Suprapubic skin (tissue), 4 donors: ENCODE measurements at regions not wholly inside any gene's neighbourhood (a gene's known extent, or its start where the extent isn't known, plus 50 kb on each side); places are given as distances from the start of the nearest gene placed in this dataset.

ENCODE experiments used
- DNase-seq, 2 donors: peaks; one replicate each; pipeline ENCODE4 v3.0.0-alpha.2; 2019; ENCODE audit warnings: low spot score in 2 of 2
- H3K27ac ChIP-seq: fragments of 200-600 bp; sonication (generic); one replicate; pipeline ENCODE4 v1.5.1; 2019
- H3K27me3 ChIP-seq: fragments of 200-600 bp; sonication (generic); one replicate; pipeline ENCODE4 v1.5.1; 2019
- H3K36me3 ChIP-seq: fragments of 200-600 bp; sonication (generic); one replicate; pipeline ENCODE4 v1.5.1; 2019
- H3K4me1 ChIP-seq: fragments of 200-600 bp; sonication (generic); one replicate; pipeline ENCODE4 v1.5.1; 2019
- H3K4me3 ChIP-seq: fragments of 200-600 bp; sonication (generic); one replicate; pipeline ENCODE4 v1.5.1; 2019; ENCODE audit warnings: mild to moderate bottlenecking
- H3K9me3 ChIP-seq: fragments of 200-600 bp; sonication (generic); one replicate; pipeline ENCODE4 v1.5.1; 2019
- EP300 ChIP-seq: sonication (generic); formaldehyde crosslinking; IDR thresholded peaks from one replicate; pipeline ENCODE4 v1.6.1; 2017; ENCODE audit warnings: antibody characterized with exemption
- POLR2A ChIP-seq, 2 donors: fragments of 450-650 bp; IDR thresholded peaks; one replicate each; pipeline ENCODE4 v1.6.1; 2017; ENCODE audit warnings: antibody characterized with exemption in 2 of 2, mild to moderate bottlenecking in 2 of 2, moderate library complexity in 2 of 2
- POLR2AphosphoS5 ChIP-seq, 3 donors: sonication (generic); formaldehyde crosslinking; IDR thresholded peaks; one replicate each; pipeline ENCODE4 v1.6.1; 2017; ENCODE audit warnings: antibody characterized with exemption in 3 of 3
- WGBS: methylation state at CpG from one replicate; pipeline ENCODE4 v1.1.5; 2018; 5-methylcytosine and 5-hydroxymethylcytosine counted together
- TF ChIP-seq, protein P1 (sequence below), 2 donors: fragments of 200-600 bp in 1 of 2; fragments of 450-650 bp in 1 of 2; sonication (generic) in 1 of 2; IDR thresholded peaks; one replicate each; pipeline ENCODE4 v1.5.1; 2016 to 2019; ENCODE audit warnings: antibody characterized with exemption in 2 of 2, mild to moderate bottlenecking in 1 of 2, moderate library complexity in 1 of 2

GRCh38 chr11:29315275-29315674 is 701.6 kb downstream of the KCNA4 start:
- no peaks in the 10 kb centered on the region for H3K4me1 ChIP-seq
- no peak overlapping the region for H3K27ac ChIP-seq
- no peak for DNase-seq
- no peak for TF ChIP-seq POLR2AphosphoS5 (IDR thresholded peaks at IDR 0.05)
- TF ChIP-seq, protein P1, sequence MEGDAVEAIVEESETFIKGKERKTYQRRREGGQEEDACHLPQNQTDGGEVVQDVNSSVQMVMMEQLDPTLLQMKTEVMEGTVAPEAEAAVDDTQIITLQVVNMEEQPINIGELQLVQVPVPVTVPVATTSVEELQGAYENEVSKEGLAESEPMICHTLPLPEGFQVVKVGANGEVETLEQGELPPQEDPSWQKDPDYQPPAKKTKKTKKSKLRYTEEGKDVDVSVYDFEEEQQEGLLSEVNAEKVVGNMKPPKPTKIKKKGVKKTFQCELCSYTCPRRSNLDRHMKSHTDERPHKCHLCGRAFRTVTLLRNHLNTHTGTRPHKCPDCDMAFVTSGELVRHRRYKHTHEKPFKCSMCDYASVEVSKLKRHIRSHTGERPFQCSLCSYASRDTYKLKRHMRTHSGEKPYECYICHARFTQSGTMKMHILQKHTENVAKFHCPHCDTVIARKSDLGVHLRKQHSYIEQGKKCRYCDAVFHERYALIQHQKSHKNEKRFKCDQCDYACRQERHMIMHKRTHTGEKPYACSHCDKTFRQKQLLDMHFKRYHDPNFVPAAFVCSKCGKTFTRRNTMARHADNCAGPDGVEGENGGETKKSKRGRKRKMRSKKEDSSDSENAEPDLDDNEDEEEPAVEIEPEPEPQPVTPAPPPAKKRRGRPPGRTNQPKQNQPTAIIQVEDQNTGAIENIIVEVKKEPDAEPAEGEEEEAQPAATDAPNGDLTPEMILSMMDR (IDR thresholded peaks at IDR 0.05): no peak
- TF ChIP-seq EP300: no peak
- no peak for TF ChIP-seq POLR2A (IDR thresholded peaks at IDR 0.05)
- no peak overlapping the region for H3K4me3 ChIP-seq
- H3K36me3 ChIP-seq: no peaks in the 10 kb centered on the region
- no peaks in the 10 kb centered on the region for H3K27me3 ChIP-seq
- H3K9me3 ChIP-seq: no peaks in the 10 kb centered on the region

- H3K4me1 ChIP-seq: no peaks in the 10 kb centered on the region
- no peaks in the 10 kb centered on the region for H3K27me3 ChIP-seq
- TF ChIP-seq POLR2A (IDR thresholded peaks at IDR 0.05) (no peak), EP300 (no peak), POLR2AphosphoS5 (IDR thresholded peaks at IDR 0.05) (no peak)
- TF ChIP-seq, protein P1 (IDR thresholded peaks at IDR 0.05): no peak
- no peaks in the 10 kb centered on the region for H3K36me3 ChIP-seq
- no peak overlapping the region for H3K4me3 ChIP-seq
- no peak overlapping the region for H3K27ac ChIP-seq
- no peak for DNase-seq
- H3K9me3 ChIP-seq: no peaks in the 10 kb centered on the region
- 73% methylated on average over 1 of the region's 1 CpG for WGBS
Measured at GRCh38 chr11:29314211-29314610, 702.6 kb downstream of the KCNA4 start.

GRCh38 chr11:29312812-29313211 is 704.0 kb downstream of the KCNA4 start:
- Histone ChIP-seq H3K36me3 (no peaks in the 10 kb centered on the region), H3K27ac (no peak overlapping the region), H3K4me3 (no peak overlapping the region), H3K9me3 (no peaks in the 10 kb centered on the region), H3K4me1 (no peaks in the 10 kb centered on the region), H3K27me3 (no peaks in the 10 kb centered on the region)
- TF ChIP-seq, protein P1 (IDR thresholded peaks at IDR 0.05): no peak
- TF ChIP-seq POLR2AphosphoS5 (IDR thresholded peaks at IDR 0.05): no peak
- no peak for TF ChIP-seq EP300
- TF ChIP-seq POLR2A (IDR thresholded peaks at IDR 0.05): no peak
- DNase-seq: no peak

DNA sequence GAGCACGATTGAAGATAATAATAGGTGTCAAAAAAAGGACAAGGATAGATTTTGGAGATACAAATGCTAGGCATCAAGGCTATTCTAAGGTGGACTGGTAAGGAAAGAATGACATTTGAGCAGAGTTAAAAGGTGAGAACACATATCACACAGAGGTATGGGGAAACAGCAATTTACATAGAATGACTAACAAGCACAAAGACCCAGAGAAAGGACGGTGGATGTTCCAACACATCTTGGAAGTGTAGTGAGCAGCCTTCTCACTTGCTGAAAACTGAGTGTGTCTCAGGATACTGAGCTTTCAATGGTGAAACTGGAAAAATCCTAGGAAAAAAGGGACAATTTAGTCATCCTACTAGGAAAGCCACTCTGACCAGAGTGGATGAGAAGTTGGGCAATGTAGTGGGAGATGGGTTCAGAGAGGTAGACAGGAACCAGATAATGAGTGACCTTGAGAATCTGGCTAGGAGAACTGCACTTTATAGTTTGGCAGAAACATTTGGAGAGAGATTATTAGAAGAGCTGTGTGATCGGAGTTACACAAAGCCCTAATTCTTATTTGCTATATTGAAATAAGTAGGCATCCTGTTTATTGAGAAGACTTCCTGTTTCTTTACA is 706.0 kb downstream of the KCNA4 start:
- Histone ChIP-seq H3K27me3 (no peaks in the 10 kb centered on the region), H3K27ac (no peak overlapping the region), H3K36me3 (no peaks in the 10 kb centered on the region), H3K4me1 (no peaks in the 10 kb centered on the region), H3K9me3 (no peaks in the 10 kb centered on the region), H3K4me3 (no peak overlapping the region)
- 64% methylated on average over 3 of the region's 3 CpGs for WGBS
- no peak for TF ChIP-seq POLR2A (IDR thresholded peaks at IDR 0.05)
- TF ChIP-seq POLR2AphosphoS5 (IDR thresholded peaks at IDR 0.05): no peak
- no peak for TF ChIP-seq EP300
- TF ChIP-seq, protein P1 (IDR thresholded peaks at IDR 0.05): no peak
- DNase-seq: no peak

GRCh38 chr11:29309992-29310391 is 706.8 kb downstream of the KCNA4 start:
- Histone ChIP-seq H3K27ac (no peak overlapping the region), H3K9me3 (no peaks in the 10 kb centered on the region), H3K36me3 (no peaks in the 10 kb centered on the region), H3K4me3 (no peak overlapping the region), H3K4me1 (no peaks in the 10 kb centered on the region), H3K27me3 (no peaks in the 10 kb centered on the region)
- DNase-seq: no peak
- WGBS: 46% methylated on average over 1 of the region's 1 CpG
- no peak for TF ChIP-seq POLR2AphosphoS5 (IDR thresholded peaks at IDR 0.05)
- no peak for TF ChIP-seq EP300
- TF ChIP-seq, protein P1 (IDR thresholded peaks at IDR 0.05): no peak
- TF ChIP-seq POLR2A (IDR thresholded peaks at IDR 0.05): no peak
